ENCODE measurements at regions not wholly inside any gene's neighbourhood (a gene's known extent, or its start where the extent isn't known, plus 50 kb on each side); places are given as distances from the start of the nearest gene placed in this dataset.

GRCh38 chr13:81283062-81283461 is 942.1 kb upstream of the SPRY2 start:
- no peak for ATAC-seq
- Histone ChIP-seq H3K4me3 (no peak overlapping the region), H3K27ac (ENCODE audit: low read depth) (no peak overlapping the region), H3K9me2 (ENCODE audit: insufficient read depth) (no peaks in the 10 kb centered on the region; the same call in 1 of the 2 replicates), H3K4me2 (no peak overlapping the region), H2AFZ (no peak overlapping the region), H3K27me3 (ENCODE audit: insufficient read depth) (no peaks in the 10 kb centered on the region), H3K36me3 (ENCODE audit: insufficient read depth) (no peaks in the 10 kb centered on the region), H3K4me1 (ENCODE audit: insufficient read depth) (no peaks in the 10 kb centered on the region), H3F3A (replicated peaks; ENCODE audit: low read depth) (no peaks in the 10 kb centered on the region), H4K20me1 (replicated peaks; ENCODE audit: insufficient read depth) (no peaks in the 10 kb centered on the region), H3K79me2 (replicated peaks; ENCODE audit: insufficient read depth) (no peaks in the 10 kb centered on the region)
- Mint-ChIP-seq H3K4me1 (no peaks in the 10 kb centered on the region), H3K4me3 (no peak overlapping the region), H3K27me3 (ENCODE audit: insufficient read depth, low read depth, poor library complexity) (peaks cover 3% of the 10 kb centered on the region), H3K27ac (no peak overlapping the region), H3K9me3 (peaks cover 12% of the 10 kb centered on the region; the same call in 2 of the 3 replicates), H3K36me3 (ENCODE audit: low read depth) (peaks cover 4% of the 10 kb centered on the region; the same call in 2 of the 3 replicates)
- TF ChIP-seq REST (IDR thresholded peaks at IDR 0.05; ENCODE audit: unreplicated experiment), result no peak
- TF ChIP-seq, protein P1, sequence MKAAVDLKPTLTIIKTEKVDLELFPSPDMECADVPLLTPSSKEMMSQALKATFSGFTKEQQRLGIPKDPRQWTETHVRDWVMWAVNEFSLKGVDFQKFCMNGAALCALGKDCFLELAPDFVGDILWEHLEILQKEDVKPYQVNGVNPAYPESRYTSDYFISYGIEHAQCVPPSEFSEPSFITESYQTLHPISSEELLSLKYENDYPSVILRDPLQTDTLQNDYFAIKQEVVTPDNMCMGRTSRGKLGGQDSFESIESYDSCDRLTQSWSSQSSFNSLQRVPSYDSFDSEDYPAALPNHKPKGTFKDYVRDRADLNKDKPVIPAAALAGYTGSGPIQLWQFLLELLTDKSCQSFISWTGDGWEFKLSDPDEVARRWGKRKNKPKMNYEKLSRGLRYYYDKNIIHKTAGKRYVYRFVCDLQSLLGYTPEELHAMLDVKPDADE (IDR thresholded peaks at IDR 0.05), result no peak
- TF ChIP-seq NANOG (IDR thresholded peaks at IDR 0.05; ENCODE audit: borderline replicate concordance), result no peak
- no peak for TF ChIP-seq STAT1 (IDR thresholded peaks at IDR 0.05; ENCODE audit: unreplicated experiment)
- TF ChIP-seq EZH2phosphoT487 (IDR thresholded peaks at IDR 0.05; ENCODE audit: unreplicated experiment), result no peak
- TF ChIP-seq ZNF114 (CRISPR knock-in tag; IDR thresholded peaks at IDR 0.05), result no peak
- no peak for TF ChIP-seq POLR2AphosphoS5 (IDR thresholded peaks at IDR 0.05; ENCODE audit: low read depth)
- no peak for TF ChIP-seq JUNB (IDR thresholded peaks at IDR 0.05; ENCODE audit: unreplicated experiment)
- TF ChIP-seq CREB1 (CRISPR knock-in tag; IDR thresholded peaks at IDR 0.05; ENCODE audit: low read depth), result no peak
- no peak for TF ChIP-seq ZNF462 (CRISPR knock-in tag; IDR thresholded peaks at IDR 0.05)
- no peak for TF ChIP-seq EZH2 (IDR thresholded peaks at IDR 0.05; ENCODE audit: low read depth, unreplicated experiment)
- no peak for TF ChIP-seq CTCF (conservative IDR thresholded peaks at IDR 0.05; ENCODE audit: low read depth in 2 of 2)
- no peak for TF ChIP-seq ZNF331 (CRISPR knock-in tag; IDR thresholded peaks at IDR 0.05; ENCODE audit: low read depth)
- no peak for DNase-seq (ENCODE audit: low spot score)
